Hematopoietic multipotent progenitor cell treated with erythropoietin and hydrocortisone succinate and interleukin-3 and kit ligand, for 15 days (in vitro differentiated cells): ENCODE measurements at regions not wholly inside any gene's neighbourhood (a gene's known extent, or its start where the extent isn't known, plus 50 kb on each side); places are given as distances from the start of the nearest gene placed in this dataset.

Experiments
- DNase-seq: peaks from one replicate; pipeline ENCODE4 v3.0.0-alpha.2; 2015; ENCODE audit warnings: low spot score

DNA sequence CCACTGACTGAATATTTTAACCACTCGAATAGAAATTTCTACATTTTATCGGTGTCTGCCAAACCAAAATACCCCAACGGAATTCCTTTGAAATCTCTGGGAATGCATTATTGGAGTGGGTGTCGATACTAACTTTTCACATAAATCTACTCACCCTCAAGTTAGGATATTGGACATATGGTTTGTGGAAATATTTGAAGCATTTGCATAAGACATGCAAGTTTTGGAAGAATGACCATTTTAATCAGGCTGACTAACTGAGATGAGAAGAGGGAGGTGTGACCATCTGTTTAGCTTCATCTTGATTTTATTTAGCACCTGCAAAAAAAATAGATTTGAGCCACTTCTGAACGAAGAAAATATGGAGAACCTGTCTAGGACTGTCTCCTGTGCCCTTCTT lies 61.2 kb downstream of the KLF6 start:
- no peak for DNase-seq

GRCh38 chr10:3720228-3721019 lies 64.6 kb downstream of the KLF6 start:
- no peak for DNase-seq

- no peak for DNase-seq
These were observed 65.8 kb downstream of the KLF6 start for GRCh38 chr10:3719024-3719843.

GRCh38 chr10:3716093-3716492 lies 68.9 kb downstream of the KLF6 start:
- no peak for DNase-seq

- DNase-seq: no peak
These were observed 70.0 kb downstream of the KLF6 start for GRCh38 chr10:3714967-3715366.

- no peak for DNase-seq
These were observed 70.5 kb downstream of the KLF6 start for GRCh38 chr10:3714531-3714930.

DNA sequence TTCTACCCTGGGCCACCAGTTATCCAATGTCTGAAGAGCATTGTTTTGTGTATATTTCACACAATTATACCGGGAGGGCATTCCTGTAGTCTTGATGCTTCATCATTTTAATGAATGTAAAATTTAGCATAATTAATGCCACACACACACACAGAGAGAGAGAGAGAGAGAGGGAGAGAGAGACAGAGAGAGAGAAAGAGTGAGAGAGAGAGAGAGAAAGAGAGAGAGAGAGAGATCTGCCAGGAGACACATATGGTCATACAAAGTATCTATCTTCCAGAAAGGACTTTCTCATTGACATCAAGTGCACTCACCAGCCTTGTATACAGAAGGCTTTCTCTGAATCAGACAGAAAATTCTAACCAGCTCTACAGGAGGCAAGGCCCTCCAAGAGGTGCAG lies 72.3 kb downstream of the KLF6 start:
- no peak for DNase-seq

GRCh38 chr10:3711918-3712317 lies 73.1 kb downstream of the KLF6 start:
- no peak for DNase-seq

DNA sequence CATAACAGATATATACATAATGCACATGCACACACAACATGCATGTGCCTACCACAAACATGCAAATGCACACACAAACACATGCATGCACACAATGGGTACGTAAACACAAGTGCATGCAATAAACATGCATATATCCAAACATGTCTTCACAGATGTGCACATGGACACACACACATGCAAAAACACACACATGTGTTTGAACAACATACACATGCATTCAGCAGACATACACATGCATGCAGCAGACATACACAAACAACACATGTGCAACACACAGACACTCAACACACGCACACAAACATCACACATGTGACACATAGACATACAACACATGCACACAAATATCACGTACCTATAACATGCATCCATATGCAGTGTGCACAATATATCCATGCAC lies 74.2 kb downstream of the KLF6 start:
- no peak for DNase-seq

GRCh38 chr10:3709456-3710060 lies 75.5 kb downstream of the KLF6 start:
- no peak for DNase-seq

- DNase-seq: no peak
These were observed 76.2 kb downstream of the KLF6 start for GRCh38 chr10:3708852-3709251.

DNA sequence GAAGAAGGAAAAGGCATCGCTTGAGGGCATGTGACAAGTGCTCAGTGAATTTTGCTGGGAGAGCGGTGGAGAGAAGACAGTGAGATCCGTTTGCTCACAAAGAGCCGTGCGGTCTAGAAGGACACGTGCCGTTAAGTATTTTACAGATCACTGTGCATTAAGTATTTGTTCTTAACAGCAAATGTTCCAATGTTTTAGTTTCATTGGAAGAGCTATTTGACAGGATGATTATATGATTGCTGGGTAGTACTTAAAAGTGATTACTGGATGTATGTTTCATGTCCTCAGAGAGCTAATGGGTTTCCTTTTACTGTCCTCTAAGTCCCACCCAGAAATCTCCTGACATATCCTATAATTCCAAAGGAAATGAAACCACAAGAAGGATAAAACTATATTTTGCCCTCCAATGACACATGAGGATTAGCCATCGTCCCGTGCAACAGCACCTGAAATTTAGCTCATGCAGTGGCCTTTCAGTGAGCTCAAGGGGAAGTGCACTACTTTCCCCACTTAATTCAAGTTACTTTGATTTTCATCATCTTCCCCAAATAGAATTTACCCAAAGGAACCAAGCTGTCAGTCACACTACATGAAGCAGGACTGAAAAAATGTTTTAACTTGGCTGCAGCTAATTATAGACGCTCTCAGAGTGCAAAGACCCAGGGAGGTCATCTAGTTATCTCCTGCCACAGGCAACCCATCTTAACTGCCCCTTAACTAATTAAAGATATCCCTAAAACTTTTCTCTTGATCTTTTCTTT lies 80.3 kb downstream of the KLF6 start:
- no peak for DNase-seq

DNA sequence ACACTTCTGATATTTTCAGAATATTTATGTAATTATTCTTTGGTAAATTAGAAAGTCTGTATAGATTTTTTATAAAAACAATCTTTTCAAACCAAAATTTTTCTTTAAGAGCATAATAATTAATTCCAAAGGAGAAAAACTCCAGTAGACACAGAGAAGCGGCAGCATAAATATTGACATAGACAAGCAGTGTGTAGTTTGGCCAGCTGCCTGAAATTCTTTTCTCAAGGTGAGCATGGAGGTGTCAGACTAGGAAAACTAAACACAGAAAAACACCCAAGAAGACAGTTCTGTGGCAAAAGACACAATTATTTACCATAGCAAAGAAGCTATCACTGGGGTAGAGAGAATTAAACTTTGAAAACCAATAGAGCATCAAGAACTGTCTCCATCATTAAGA lies 82.4 kb downstream of the KLF6 start:
- no peak for DNase-seq

- no peak for DNase-seq
These were observed 82.9 kb downstream of the KLF6 start for GRCh38 chr10:3702056-3702546.

DNA sequence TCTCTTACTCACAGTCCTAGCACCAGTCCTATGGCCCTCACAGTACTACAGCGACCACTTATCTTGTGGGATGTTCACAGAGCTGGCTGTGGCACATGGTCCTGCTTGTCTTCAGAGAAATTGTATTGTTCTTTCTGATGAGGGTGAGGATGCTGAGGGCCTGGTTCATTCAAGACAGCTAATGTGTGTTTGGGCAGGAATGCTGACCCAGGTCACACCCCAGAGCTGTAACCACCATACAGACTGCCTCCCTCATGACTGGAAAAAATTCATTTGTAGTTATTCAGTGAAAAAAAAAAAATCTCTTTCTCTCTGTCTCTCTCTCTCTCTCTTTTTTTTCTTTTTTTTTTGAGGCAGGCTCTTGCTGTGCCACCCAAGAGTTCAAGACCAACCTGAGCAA lies 83.5 kb downstream of the KLF6 start:
- DNase-seq: no peak

GRCh38 chr10:3700531-3701076 lies 84.4 kb downstream of the KLF6 start:
- DNase-seq: no peak

- DNase-seq: no peak
These were observed 85.1 kb downstream of the KLF6 start for GRCh38 chr10:3699916-3700315.

GRCh38 chr10:3698312-3698711 lies 86.7 kb downstream of the KLF6 start:
- DNase-seq: no peak

- no peak for DNase-seq
These were observed 91.3 kb downstream of the KLF6 start for GRCh38 chr10:3693698-3694080.

DNA sequence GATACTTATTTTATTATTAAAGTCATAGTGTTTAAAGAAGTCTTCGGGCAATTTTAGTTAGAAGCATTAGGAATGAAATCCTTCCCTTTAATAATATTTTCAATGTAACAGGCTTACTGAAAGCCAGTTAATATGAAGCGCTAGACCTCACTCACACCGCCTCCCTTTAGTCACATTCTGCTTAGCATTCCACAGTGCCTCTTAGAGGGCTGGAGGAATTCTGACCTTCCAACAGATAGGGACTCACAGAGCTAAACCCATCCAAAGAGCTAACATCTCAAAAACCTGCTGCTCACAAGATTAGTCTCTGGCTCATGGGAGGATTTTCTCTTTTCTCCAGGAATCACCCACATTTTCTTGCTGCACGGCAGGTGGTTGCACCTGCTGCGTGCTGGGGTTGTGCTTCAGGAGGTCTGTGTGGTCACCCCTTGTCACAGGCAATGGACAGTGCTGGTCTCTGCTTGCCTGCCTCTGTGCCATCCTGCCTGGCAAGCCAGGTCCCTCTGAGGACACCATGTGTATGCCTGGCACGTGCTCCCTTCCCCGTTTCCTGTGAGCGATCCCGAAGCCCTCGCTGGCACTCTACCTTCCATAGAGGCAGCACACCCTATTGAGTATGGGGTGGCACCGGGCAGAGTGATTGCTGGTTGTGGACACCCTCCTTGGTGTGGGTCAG lies 91.8 kb downstream of the KLF6 start:
- DNase-seq: no peak

GRCh38 chr10:3692387-3692999 lies 92.5 kb downstream of the KLF6 start:
- no peak for DNase-seq
